Upper lobe of left lung (tissue), 6 donors: ENCODE measurements at regions not wholly inside any gene's neighbourhood (a gene's known extent, or its start where the extent isn't known, plus 50 kb on each side); places are given as distances from the start of the nearest gene placed in this dataset.

ENCODE experiments used
- ATAC-seq, 2 donors: fragments of 200-7000 bp; cut with Tn5 transposase; one replicate each; pipeline ENCODE4 v1.9.1; 2022; ENCODE audit warnings: mild to moderate bottlenecking in 2 of 2, moderate library complexity in 2 of 2; ENCODE audit not compliant: low FRiP score in 2 of 2
- DNase-seq, 2 donors: peaks; one replicate each; pipeline ENCODE4 v3.0.0-alpha.2; 2019 to 2020
- H3K27ac ChIP-seq, 4 donors: fragments of 200-600 bp; sonication (generic); one replicate each; pipeline ENCODE4 v1.5.1; 2016 to 2019
- H3K27me3 ChIP-seq, 4 donors: fragments of 200-600 bp; sonication (generic); one replicate each; pipeline ENCODE4 v1.5.1; 2017 to 2019
- H3K36me3 ChIP-seq, 4 donors: fragments of 200-600 bp; sonication (generic); one replicate each; pipeline ENCODE4 v1.5.1; 2016 to 2019
- H3K4me1 ChIP-seq, 4 donors: fragments of 200-600 bp; sonication (generic); one replicate each; pipeline ENCODE4 v1.5.1; 2018 to 2019
- H3K4me3 ChIP-seq, 4 donors: fragments of 200-600 bp; sonication (generic); one replicate each; pipeline ENCODE4 v1.5.1; 2017 to 2019; ENCODE audit warnings: mild to moderate bottlenecking in 2 of 4, moderate library complexity in 1 of 4
- H3K9me3 ChIP-seq, 4 donors: fragments of 200-600 bp; sonication (generic); one replicate each; pipeline ENCODE4 v1.5.1; 2018 to 2019
- CTCF ChIP-seq, 6 experiments: fragments of 450-650 bp in 4 of 6; fragments of 200-600 bp in 2 of 6; sonication (generic) in 2 of 6; IDR thresholded peaks; one replicate each; pipeline ENCODE4 v1.5.1; 2016 to 2019; ENCODE audit warnings: antibody characterized with exemption in 6 of 6
- EP300 ChIP-seq, 4 donors: sonication (generic); formaldehyde crosslinking; IDR thresholded peaks; one replicate each; pipeline ENCODE4 v1.5.1; 2017; ENCODE audit warnings: antibody characterized with exemption in 4 of 4, control low read depth in 2 of 4
- POLR2A ChIP-seq, 4 donors: fragments of 450-650 bp; IDR thresholded peaks; one replicate each; pipeline ENCODE4 v1.5.1; 2016 to 2017; ENCODE audit warnings: antibody characterized with exemption in 4 of 4, mild to moderate bottlenecking in 2 of 4
- POLR2AphosphoS5 ChIP-seq, 2 donors: sonication (generic); formaldehyde crosslinking; IDR thresholded peaks; one replicate each; pipeline ENCODE4 v1.5.1; 2017; ENCODE audit warnings: antibody characterized with exemption in 2 of 2
- WGBS, 2 donors: methylation state at CpG; one replicate each; pipeline ENCODE4 v1.1.5; 2017 to 2018; 5-methylcytosine and 5-hydroxymethylcytosine counted together
- donor health status: DM: no; HTN: no; CAD: no; lungs with moderate emphysema.
- donor health status: DM: no; HTN: yes; CAD: no; lungs with severe emphysema.

- Histone ChIP-seq H3K4me1 (peaks cover 0 to 12% (median 3%) of the 10 kb centered on the region in 4 donors), H3K9me3 (no peaks in the 10 kb centered on the region), H3K27me3 (no peaks in the 10 kb centered on the region), H3K27ac (no peak overlapping the region), H3K36me3 (no peaks in the 10 kb centered on the region), H3K4me3 (no peak overlapping the region)
- no peak for DNase-seq
- no peak for TF ChIP-seq CTCF (IDR thresholded peaks at IDR 0.05)
- no peak for TF ChIP-seq EP300 (IDR thresholded peaks at IDR 0.05)
- no peak for ATAC-seq
- 78 to 91% methylated on average over 4 of the region's 4 CpGs for WGBS, 2 donors
These were observed 125.6 kb upstream of the SASH1 start for GRCh38 chr6:148217051-148217450.

- ATAC-seq, result no peak
These were observed 124.7 kb upstream of the SASH1 start for GRCh38 chr6:148217921-148218320.

GRCh38 chr6:148218542-148219258 is 123.9 kb upstream of the SASH1 start:
- H3K4me1 ChIP-seq, result peaks cover 0 to 12% (median 3%) of the 10 kb centered on the region in 4 donors
- DNase-seq (no peak), ATAC-seq (peak in 1 of 2 donors; percentile 51)

More at GRCh38 chr6:148217921-148218320, 124.7 kb upstream of the SASH1 start:
- no peaks in the 10 kb centered on the region for H3K9me3 ChIP-seq
- H3K36me3 ChIP-seq, result no peaks in the 10 kb centered on the region
- H3K27me3 ChIP-seq, result no peaks in the 10 kb centered on the region
- DNase-seq, result no peak
- TF ChIP-seq EP300 (IDR thresholded peaks at IDR 0.05) (no peak), CTCF (IDR thresholded peaks at IDR 0.05) (no peak), POLR2AphosphoS5 (IDR thresholded peaks at IDR 0.05) (no peak), POLR2A (IDR thresholded peaks at IDR 0.05) (no peak)
- H3K27ac ChIP-seq, result no peak overlapping the region
- H3K4me3 ChIP-seq, result no peak overlapping the region
- H3K4me1 ChIP-seq, result peaks cover 0 to 12% (median 3%) of the 10 kb centered on the region in 4 donors
- 42 to 53% methylated on average over 3 of the region's 3 CpGs for WGBS, 2 donors

GRCh38 chr6:148221196-148221979 is 121.2 kb upstream of the SASH1 start:
- 46 to 55% methylated on average over 6 of the region's 6 CpGs for WGBS, 2 donors
- no peak overlapping the region for H3K27ac ChIP-seq
- no peak for TF ChIP-seq CTCF (IDR thresholded peaks at IDR 0.05)
- no peak for TF ChIP-seq POLR2AphosphoS5 (IDR thresholded peaks at IDR 0.05)
- TF ChIP-seq EP300 (IDR thresholded peaks at IDR 0.05), result no peak
- no peak for TF ChIP-seq POLR2A (IDR thresholded peaks at IDR 0.05)
- ATAC-seq, result no peak
- no peaks in the 10 kb centered on the region for H3K9me3 ChIP-seq
- DNase-seq, result no peak
- H3K4me3 ChIP-seq, result no peak overlapping the region
- H3K36me3 ChIP-seq, result no peaks in the 10 kb centered on the region
- no peaks in the 10 kb centered on the region for H3K27me3 ChIP-seq
- peaks cover 0 to 12% (median 3%) of the 10 kb centered on the region in 4 donors for H3K4me1 ChIP-seq

More at GRCh38 chr6:148218542-148219258, 123.9 kb upstream of the SASH1 start:
- H3K4me3 ChIP-seq, result no peak overlapping the region
- WGBS, 2 donors, result 69 to 79% methylated on average over 3 of the region's 3 CpGs
- no peak for TF ChIP-seq EP300 (IDR thresholded peaks at IDR 0.05)
- TF ChIP-seq POLR2A (IDR thresholded peaks at IDR 0.05), result no peak
- no peak for TF ChIP-seq CTCF (IDR thresholded peaks at IDR 0.05)
- TF ChIP-seq POLR2AphosphoS5 (IDR thresholded peaks at IDR 0.05), result no peak
- H3K27me3 ChIP-seq, result no peaks in the 10 kb centered on the region
- no peaks in the 10 kb centered on the region for H3K9me3 ChIP-seq
- no peaks in the 10 kb centered on the region for H3K36me3 ChIP-seq
- no peak overlapping the region for H3K27ac ChIP-seq
